Sigmoid colon (tissue), 6 donors: ENCODE measurements at regions not wholly inside any gene's neighbourhood (a gene's known extent, or its start where the extent isn't known, plus 50 kb on each side); places are given as distances from the start of the nearest gene placed in this dataset.

Source experiments
- DNase-seq: peaks from one replicate; pipeline ENCODE4 v3.0.0-alpha.2; 2019
- H3K27ac ChIP-seq, 4 donors: fragments of 200-600 bp; sonication (generic); one replicate each; pipeline ENCODE4 v1.5.1; 2016 to 2019; ENCODE audit warnings: mild to moderate bottlenecking in 1 of 4
- H3K27me3 ChIP-seq, 3 donors: fragments of 200-600 bp; sonication (generic); one replicate each; pipeline ENCODE4 v1.5.1; 2019; ENCODE audit warnings: mild to moderate bottlenecking in 1 of 3
- H3K36me3 ChIP-seq, 4 donors: fragments of 200-600 bp; sonication (generic); one replicate each; pipeline ENCODE4 v1.5.1; 2016 to 2019
- H3K4me1 ChIP-seq, 4 donors: fragments of 200-600 bp; sonication (generic); one replicate each; pipeline ENCODE4 v1.5.1; 2017 to 2019
- H3K4me3 ChIP-seq, 4 donors: fragments of 200-600 bp; sonication (generic); one replicate each; pipeline ENCODE4 v1.5.1; 2017 to 2019; ENCODE audit warnings: mild to moderate bottlenecking in 2 of 4, moderate library complexity in 1 of 4
- H3K9me3 ChIP-seq, 4 donors: fragments of 200-600 bp in 3 of 4; sonication (generic) in 3 of 4; one replicate each; pipeline versions ENCODE4 v1.5.1 to v1.6.1; 2013 to 2019
- EP300 ChIP-seq, 4 donors: sonication (generic); formaldehyde crosslinking; IDR thresholded peaks; one replicate each; pipeline ENCODE4 v1.6.1; 2017; ENCODE audit warnings: antibody characterized with exemption in 4 of 4
- POLR2A ChIP-seq, 2 donors: fragments of 450-650 bp; IDR thresholded peaks; one replicate each; pipeline ENCODE4 v1.6.1; 2016; ENCODE audit warnings: antibody characterized with exemption in 2 of 2, mild to moderate bottlenecking in 2 of 2, moderate library complexity in 2 of 2
- POLR2AphosphoS5 ChIP-seq, 4 donors: sonication (generic); formaldehyde crosslinking; IDR thresholded peaks; one replicate each; pipeline ENCODE4 v1.6.1; 2017; ENCODE audit warnings: antibody characterized with exemption in 4 of 4
- WGBS, 2 donors: extraction: QIAGEN DNeasy Blood & Tissue Kit; methylation state at CpG; one replicate each; pipeline ENCODE4 v1.1.7; 2013; 5-methylcytosine and 5-hydroxymethylcytosine counted together
- intact Hi-C: fragments of 100-400 bp; cut with DNase I; formaldehyde crosslinking; loops from one replicate; pipeline ENCODE4 v1.15.1; 2023
- TF ChIP-seq, protein P1 (sequence below), 4 experiments: fragments of 450-650 bp in 3 of 4; fragments of 200-600 bp in 1 of 4; IDR thresholded peaks; one replicate each; pipeline ENCODE4 v1.5.1; 2016 to 2019; ENCODE audit warnings: antibody characterized with exemption in 4 of 4, mild to moderate bottlenecking in 3 of 4, moderate library complexity in 2 of 4
- donor health status: healthy with polysubstance abuse.
- donor health status: healthy.

DNA sequence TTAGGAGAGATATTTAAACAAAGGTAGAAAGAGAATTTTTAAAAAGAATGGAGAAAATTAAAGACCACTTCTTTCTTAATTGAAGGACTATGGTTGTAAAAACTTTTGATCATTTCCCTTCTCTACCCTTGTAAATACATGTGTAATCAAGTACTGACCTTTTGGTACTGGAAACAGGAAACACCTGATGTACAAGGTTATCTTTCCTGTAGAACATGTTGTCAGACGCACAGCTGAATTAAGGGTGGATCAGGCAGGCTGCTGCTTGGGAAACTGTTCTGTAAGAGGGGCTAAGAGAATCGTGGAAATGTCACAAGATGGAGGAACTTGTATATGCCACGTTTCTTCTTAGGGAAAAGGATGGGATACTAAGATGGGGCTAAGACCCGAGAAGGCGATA lies 341.6 kb downstream of the ZNF608 start:
- TF ChIP-seq POLR2AphosphoS5 (IDR thresholded peaks at IDR 0.05), result no peak
- TF ChIP-seq, protein P1, sequence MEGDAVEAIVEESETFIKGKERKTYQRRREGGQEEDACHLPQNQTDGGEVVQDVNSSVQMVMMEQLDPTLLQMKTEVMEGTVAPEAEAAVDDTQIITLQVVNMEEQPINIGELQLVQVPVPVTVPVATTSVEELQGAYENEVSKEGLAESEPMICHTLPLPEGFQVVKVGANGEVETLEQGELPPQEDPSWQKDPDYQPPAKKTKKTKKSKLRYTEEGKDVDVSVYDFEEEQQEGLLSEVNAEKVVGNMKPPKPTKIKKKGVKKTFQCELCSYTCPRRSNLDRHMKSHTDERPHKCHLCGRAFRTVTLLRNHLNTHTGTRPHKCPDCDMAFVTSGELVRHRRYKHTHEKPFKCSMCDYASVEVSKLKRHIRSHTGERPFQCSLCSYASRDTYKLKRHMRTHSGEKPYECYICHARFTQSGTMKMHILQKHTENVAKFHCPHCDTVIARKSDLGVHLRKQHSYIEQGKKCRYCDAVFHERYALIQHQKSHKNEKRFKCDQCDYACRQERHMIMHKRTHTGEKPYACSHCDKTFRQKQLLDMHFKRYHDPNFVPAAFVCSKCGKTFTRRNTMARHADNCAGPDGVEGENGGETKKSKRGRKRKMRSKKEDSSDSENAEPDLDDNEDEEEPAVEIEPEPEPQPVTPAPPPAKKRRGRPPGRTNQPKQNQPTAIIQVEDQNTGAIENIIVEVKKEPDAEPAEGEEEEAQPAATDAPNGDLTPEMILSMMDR (IDR thresholded peaks at IDR 0.05), result no peak
- TF ChIP-seq POLR2A (IDR thresholded peaks at IDR 0.05), result no peak
- no peak for TF ChIP-seq EP300 (IDR thresholded peaks at IDR 0.05)
- Histone ChIP-seq H3K4me3 (no peak overlapping the region), H3K27ac (no peak overlapping the region), H3K9me3 (no peaks in the 10 kb centered on the region), H3K4me1 (peaks cover 0 to 11% (median 5%) of the 10 kb centered on the region in 4 donors), H3K27me3 (no peaks in the 10 kb centered on the region), H3K36me3 (no peaks in the 10 kb centered on the region)
- DNase-seq, result no peak
- intact Hi-C loops, result no loop called here
- WGBS, 2 donors, result 63 to 77% methylated on average over 5 of the region's 5 CpGs

GRCh38 chr5:124403281-124403680 lies 343.2 kb downstream of the ZNF608 start:
- Histone ChIP-seq H3K9me3 (no peaks in the 10 kb centered on the region), H3K4me3 (no peak overlapping the region), H3K4me1 (peaks cover 0 to 15% (median 11%) of the 10 kb centered on the region in 4 donors), H3K36me3 (no peaks in the 10 kb centered on the region), H3K27me3 (no peaks in the 10 kb centered on the region), H3K27ac (no peak overlapping the region)
- DNase-seq, result no peak
- TF ChIP-seq POLR2A (IDR thresholded peaks at IDR 0.05) (no peak), EP300 (IDR thresholded peaks at IDR 0.05) (no peak), POLR2AphosphoS5 (IDR thresholded peaks at IDR 0.05) (no peak)
- TF ChIP-seq, protein P1 (IDR thresholded peaks at IDR 0.05), result no peak
- intact Hi-C loops, result no loop called here
- 48 to 89% methylated on average over 2 of the region's 2 CpGs for WGBS, 2 donors

DNA sequence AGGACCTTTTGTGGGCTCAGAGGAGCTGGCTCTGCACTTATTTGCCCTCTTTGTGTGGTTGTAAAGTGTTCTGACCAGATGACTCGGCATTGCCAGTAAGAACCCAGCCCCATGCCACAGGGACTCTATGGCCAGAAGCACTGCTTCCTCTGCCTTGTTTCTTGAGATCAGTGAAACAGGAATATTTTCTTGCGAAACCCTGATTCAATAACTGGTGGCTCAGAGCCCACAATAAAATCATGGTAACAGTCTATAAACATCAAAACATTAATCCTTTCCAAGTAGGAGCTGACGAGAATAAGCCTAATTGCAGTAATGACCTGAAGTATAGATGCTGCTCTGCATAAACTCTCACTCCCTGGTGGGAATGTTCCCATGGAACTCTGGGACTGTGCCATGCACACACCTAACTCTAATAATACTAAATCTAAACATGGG lies 344.3 kb downstream of the ZNF608 start:
- intact Hi-C loops, result no loop called here
- Histone ChIP-seq H3K4me1 (peaks cover 0 to 15% (median 11%) of the 10 kb centered on the region in 4 donors), H3K36me3 (no peaks in the 10 kb centered on the region), H3K9me3 (no peaks in the 10 kb centered on the region), H3K27me3 (no peaks in the 10 kb centered on the region), H3K4me3 (no peak overlapping the region), H3K27ac (peak overlapping the region in 2 of 4 donors; percentile 24 to 27)
- 36 to 50% methylated on average over 3 of the region's 3 CpGs for WGBS, 2 donors
- DNase-seq, result no peak
- TF ChIP-seq POLR2A (IDR thresholded peaks at IDR 0.05) (no peak), EP300 (IDR thresholded peaks at IDR 0.05) (no peak), POLR2AphosphoS5 (IDR thresholded peaks at IDR 0.05) (no peak)
- TF ChIP-seq, protein P1 (IDR thresholded peaks at IDR 0.05), result no peak

DNA sequence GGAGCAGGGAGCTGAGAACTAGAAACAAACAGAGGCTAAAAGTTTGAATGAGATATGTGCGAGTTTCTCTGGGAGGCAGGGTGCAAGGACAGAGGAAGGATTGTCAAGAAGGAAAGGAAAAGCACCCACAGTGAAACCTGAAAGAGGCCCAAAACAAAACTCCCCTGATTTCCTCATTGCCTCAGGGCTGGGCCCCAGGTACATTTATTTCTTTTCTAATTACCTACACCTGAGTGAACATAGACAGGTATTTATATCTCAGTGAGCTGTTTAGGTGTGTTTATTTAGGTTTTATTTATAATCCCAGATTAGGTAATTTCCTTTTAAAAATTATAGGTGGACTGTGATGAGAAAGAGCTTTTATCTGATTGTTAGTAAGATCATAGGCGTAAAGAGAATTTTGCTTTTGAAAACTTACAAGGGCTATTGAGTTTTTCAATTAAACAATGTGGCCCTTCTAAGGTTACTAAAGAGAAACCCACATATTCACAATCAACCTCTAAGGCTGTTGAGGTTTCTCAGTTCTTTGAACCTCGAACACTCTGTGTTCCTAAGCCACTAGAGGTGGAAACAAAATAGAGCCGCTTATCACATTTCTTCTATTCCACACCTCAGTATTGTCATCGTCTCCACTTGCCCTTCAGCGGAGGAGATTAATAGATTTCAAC lies 344.8 kb downstream of the ZNF608 start:
- no peaks in the 10 kb centered on the region for H3K27me3 ChIP-seq
- H3K4me3 ChIP-seq, result no peak overlapping the region
- WGBS, 2 donors, result 71 to 72% methylated on average over 6 of the region's 6 CpGs
- H3K27ac ChIP-seq, result peak overlapping the region in 2 of 4 donors; percentile 24 to 27
- H3K9me3 ChIP-seq, result no peaks in the 10 kb centered on the region
- no peak for DNase-seq
- peaks cover 0 to 15% (median 11%) of the 10 kb centered on the region in 4 donors for H3K4me1 ChIP-seq
- TF ChIP-seq POLR2A (IDR thresholded peaks at IDR 0.05), result peak in 1 of 2 donors; percentile 4
- TF ChIP-seq, protein P1 (IDR thresholded peaks at IDR 0.05), result no peak
- intact Hi-C loops, result no loop called here
- H3K36me3 ChIP-seq, result no peaks in the 10 kb centered on the region
